IPS DF 19.7 (cell line): ENCODE measurements at regions not wholly inside any gene's neighbourhood (a gene's known extent, or its start where the extent isn't known, plus 50 kb on each side); places are given as distances from the start of the nearest gene placed in this dataset.

Experiments used
- DNase-seq: peaks from one replicate; pipeline ENCODE4 v3.0.0-alpha.2; 2013; ENCODE audit warnings: low read depth, low spot score

GRCh38 chr1:235011599-235012435 lies 116.8 kb downstream of the TOMM20 start:
- no peak for DNase-seq

GRCh38 chr1:235011064-235011598 lies 117.5 kb downstream of the TOMM20 start:
- DNase-seq = no peak

GRCh38 chr1:235009561-235010306 lies 118.9 kb downstream of the TOMM20 start:
- no peak for DNase-seq

GRCh38 chr1:235009074-235009473 lies 119.6 kb downstream of the TOMM20 start:
- no peak for DNase-seq

GRCh38 chr1:235008239-235008638 lies 120.4 kb downstream of the TOMM20 start:
- DNase-seq = no peak

GRCh38 chr1:235006816-235007215 lies 121.8 kb downstream of the TOMM20 start:
- no peak for DNase-seq

- DNase-seq = no peak
Observed at GRCh38 chr1:235006132-235006721, 122.4 kb downstream of the TOMM20 start.

GRCh38 chr1:235004840-235005391 lies 123.7 kb downstream of the TOMM20 start:
- DNase-seq = no peak

- no peak for DNase-seq
Observed at GRCh38 chr1:235004276-235004675, 124.4 kb downstream of the TOMM20 start.

GRCh38 chr1:235002706-235003300 lies 125.8 kb downstream of the TOMM20 start:
- DNase-seq = no peak

GRCh38 chr1:234999513-234999940 lies 129.1 kb downstream of the TOMM20 start:
- DNase-seq = no peak

GRCh38 chr1:234997896-234998741 lies 130.5 kb downstream of the TOMM20 start:
- no peak for DNase-seq

GRCh38 chr1:234997201-234997895 lies 131.3 kb downstream of the TOMM20 start:
- DNase-seq = no peak

- DNase-seq = no peak
Observed at GRCh38 chr1:234996245-234996757, 132.3 kb downstream of the TOMM20 start.

GRCh38 chr1:234994436-234995295 lies 134.0 kb downstream of the TOMM20 start:
- DNase-seq = no peak

GRCh38 chr1:234992065-234992464 lies 136.6 kb downstream of the TOMM20 start:
- DNase-seq = no peak

GRCh38 chr1:234990874-234991801 lies 137.5 kb downstream of the TOMM20 start:
- DNase-seq = no peak

- DNase-seq = no peak
Observed at GRCh38 chr1:234990328-234990675, 138.3 kb downstream of the TOMM20 start.
